ENCODE measurements at regions not wholly inside any gene's neighbourhood (a gene's known extent, or its start where the extent isn't known, plus 50 kb on each side); places are given as distances from the start of the nearest gene placed in this dataset.
"Not testable (repeated sequence)": the region's sequence is repeated elsewhere in the genome, so short reads cannot be mapped to it uniquely, and the experiment has no call there.

DNA sequence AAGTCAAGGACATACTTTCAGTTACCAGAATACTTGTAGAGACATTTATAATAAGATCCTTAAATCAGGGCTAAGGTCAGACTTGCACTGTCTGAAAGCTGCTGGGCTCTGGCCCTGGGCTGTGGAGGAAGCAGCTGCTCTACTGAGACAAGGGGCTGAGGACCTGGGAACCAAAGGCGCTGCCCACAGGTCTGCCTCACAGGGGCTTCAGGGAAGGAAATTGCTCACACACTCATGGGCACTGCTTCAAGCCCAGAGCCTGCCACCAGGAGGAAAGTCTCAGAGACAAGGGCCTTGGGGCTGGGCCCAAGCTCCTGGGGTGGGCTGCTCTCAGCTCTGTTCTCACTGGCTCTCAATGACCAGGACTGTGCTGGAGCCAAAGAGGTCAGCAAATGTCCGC, 614.1 kb downstream of the RPIA start:
- not testable (repeated sequence) for DNase-seq (ENCODE audit: low spot score)

DNA sequence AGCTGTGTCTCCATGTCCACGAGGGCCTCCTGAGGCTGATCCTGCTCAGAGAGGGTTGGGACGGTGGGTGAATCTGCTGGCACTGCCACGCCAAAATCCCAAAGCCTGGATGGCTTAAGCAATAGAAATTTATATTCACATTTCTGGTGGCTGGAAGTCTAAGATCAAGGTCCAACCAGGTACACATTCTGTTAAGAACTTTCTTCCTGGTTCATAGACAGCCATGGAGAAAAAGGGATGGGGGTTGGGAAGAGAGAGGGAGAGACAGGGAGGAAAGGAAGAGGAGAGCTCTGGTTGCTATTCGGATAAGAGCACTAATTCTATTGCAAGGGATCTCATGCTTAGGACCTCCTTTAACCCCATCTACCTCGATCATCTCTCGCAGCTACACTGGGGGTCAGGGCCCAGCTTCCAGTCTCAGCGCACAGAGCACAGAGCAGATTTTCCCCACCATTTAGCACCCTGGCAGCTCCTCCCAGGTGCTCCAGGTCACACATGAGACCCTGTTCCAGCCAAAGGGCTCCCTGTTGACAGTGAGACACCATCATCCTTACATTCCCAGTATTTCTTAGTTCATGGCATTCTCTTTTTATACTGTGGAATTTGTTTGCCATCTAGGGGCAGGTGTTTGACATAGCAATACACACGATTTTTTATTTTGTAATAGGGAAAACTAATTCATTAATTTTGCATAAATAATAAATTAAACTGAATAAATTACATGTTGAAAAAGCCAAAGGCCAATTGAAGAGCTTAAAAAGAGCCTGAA, 615.6 kb downstream of the RPIA start:
- not testable (repeated sequence) for DNase-seq (ENCODE audit: low spot score)

DNA sequence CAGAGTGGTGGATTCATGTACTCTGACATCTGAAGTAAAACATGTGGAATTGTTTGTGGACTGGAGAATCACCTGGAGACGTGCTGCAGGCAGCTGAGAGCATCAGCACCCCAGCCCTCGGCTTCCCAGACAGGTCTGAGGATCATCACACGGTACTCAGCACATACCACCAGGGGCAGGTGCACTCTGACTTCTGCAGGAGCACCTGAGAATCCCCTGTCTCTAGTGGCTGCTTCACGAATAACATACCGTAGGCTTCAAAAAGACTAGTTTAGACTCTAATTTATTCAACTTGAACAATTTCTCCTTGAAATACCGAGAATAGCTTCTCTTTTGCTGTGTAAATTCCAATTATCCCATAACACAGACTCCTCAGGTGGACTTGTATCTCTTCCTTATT, 627.5 kb downstream of the RPIA start:
- not testable (repeated sequence) for DNase-seq (ENCODE audit: low spot score)

DNA sequence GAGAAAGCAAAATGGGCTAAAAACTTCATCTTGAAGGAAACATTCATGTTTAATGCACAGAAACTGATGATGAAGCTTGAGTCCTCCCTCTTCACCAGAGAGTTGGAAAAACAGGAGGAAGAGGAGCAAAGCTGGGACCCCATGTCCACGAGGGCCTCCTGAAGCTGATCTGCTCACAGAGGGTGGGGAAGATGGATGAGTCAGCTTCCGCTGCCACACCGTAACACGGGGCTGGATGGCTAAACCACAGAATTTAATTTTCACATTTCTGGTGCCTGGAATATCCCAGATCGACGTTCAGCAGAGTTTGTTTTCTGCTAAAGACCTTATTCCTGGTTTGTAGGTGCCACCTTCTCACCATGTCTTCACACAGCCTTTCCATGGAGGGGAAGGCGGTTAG, 634.4 kb downstream of the RPIA start:
- not testable (repeated sequence) for DNase-seq (ENCODE audit: low spot score)

DNA sequence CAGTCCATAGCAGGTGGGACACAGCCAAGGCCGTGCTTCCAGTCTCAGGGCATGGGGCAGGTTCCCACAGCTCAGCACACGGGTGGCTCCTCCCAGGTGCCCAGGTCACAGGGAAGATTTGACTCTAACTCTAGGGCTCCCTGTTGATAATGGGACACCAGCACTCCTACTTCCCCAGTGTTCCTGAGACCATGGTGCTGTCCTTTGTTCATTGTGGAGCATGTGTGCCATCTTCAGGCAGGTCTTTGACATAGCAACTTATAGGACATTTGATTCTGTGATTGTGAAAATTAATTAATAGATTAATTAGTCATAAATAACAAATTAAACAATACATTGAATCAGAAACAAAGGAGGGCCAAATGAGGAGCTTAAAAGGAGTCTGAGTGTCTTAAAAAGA, 635.0 kb downstream of the RPIA start:
- DNase-seq (ENCODE audit: low spot score): not testable (repeated sequence)

DNA sequence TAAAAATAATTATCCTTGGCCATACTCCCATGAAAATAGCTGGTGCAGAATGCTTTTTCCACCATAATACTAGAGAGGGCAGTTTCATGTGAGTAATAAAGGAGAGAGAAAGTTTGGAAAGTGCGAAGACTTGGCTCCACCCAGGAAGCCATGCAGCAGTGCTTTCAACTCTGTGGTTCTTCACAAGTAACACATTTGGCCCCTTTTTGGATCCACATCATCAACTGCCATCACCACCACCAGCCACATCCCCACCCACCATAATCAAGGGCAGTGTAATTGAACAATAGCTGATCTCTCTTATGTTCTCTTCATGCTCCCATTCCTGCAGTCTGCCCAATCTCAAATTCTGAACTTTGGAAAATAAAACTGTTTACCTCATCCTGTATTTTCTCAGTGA, 637.3 kb downstream of the RPIA start:
- not testable (repeated sequence) for DNase-seq (ENCODE audit: low spot score)
